Nephron (organoid): ENCODE measurements at regions not wholly inside any gene's neighbourhood (a gene's known extent, or its start where the extent isn't known, plus 50 kb on each side); places are given as distances from the start of the nearest gene placed in this dataset.
"Not testable (repeated sequence)": the region's sequence is repeated elsewhere in the genome, so short reads cannot be mapped to it uniquely, and the experiment has no call there.

Source experiments
- H3K27ac Mint-ChIP-seq, 3 experiments: 2 replicates each; pipeline ENCODE4 v1.8.0; 2020; ENCODE audit warnings: mixed read lengths in 3 of 3, mild to moderate bottlenecking in 2 of 3, moderate library complexity in 1 of 3
- H3K27me3 Mint-ChIP-seq: 2 replicates; pipeline ENCODE4 v1.8.0; 2021; ENCODE audit warnings: low read depth, mild to moderate bottlenecking, moderate library complexity, mixed read lengths
- H3K36me3 Mint-ChIP-seq: 2 replicates; pipeline ENCODE4 v1.8.0; 2020; ENCODE audit warnings: low read depth, mixed read lengths
- H3K4me1 Mint-ChIP-seq: 2 replicates; pipeline ENCODE4 v1.8.0; 2020; ENCODE audit warnings: mixed read lengths
- H3K4me3 Mint-ChIP-seq, 3 experiments: 2 replicates each; pipeline ENCODE4 v1.8.0; 2020; ENCODE audit warnings: mild to moderate bottlenecking in 3 of 3, mixed read lengths in 3 of 3, moderate library complexity in 2 of 3
- H3K9me3 Mint-ChIP-seq: 2 replicates; pipeline ENCODE4 v1.8.0; 2020; ENCODE audit warnings: mixed read lengths
- TF ChIP-seq, protein P1 (sequence below), 3 experiments: fragments of 200-600 bp; sonication (generic); IDR thresholded peaks; one replicate each; pipeline ENCODE4 v1.5.0; 2021; ENCODE audit warnings: antibody characterized with exemption in 3 of 3; ENCODE audit not compliant: unreplicated experiment in 3 of 3

DNA sequence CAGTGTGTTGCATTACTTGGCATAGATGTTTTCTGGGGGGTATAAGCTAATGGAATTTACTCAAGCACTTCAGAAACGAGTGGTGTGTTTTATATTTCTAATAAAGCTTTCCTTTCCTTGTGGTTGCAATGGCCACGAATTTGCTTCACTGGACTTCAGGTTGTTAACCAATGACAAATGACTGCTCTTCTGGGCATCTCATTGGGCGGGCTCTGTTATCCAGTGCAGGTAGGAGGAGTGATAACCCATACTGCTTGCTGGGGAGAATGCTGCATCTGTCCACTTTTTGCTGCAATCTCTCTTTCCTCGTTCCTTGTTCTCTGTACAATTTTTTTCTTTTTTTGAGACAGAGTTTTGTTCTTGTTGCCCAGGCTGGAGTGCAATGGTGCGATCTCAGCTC, 80.0 kb upstream of the RPH3A start:
- no peaks in the 10 kb centered on the region for H3K9me3 Mint-ChIP-seq
- TF ChIP-seq, protein P1, sequence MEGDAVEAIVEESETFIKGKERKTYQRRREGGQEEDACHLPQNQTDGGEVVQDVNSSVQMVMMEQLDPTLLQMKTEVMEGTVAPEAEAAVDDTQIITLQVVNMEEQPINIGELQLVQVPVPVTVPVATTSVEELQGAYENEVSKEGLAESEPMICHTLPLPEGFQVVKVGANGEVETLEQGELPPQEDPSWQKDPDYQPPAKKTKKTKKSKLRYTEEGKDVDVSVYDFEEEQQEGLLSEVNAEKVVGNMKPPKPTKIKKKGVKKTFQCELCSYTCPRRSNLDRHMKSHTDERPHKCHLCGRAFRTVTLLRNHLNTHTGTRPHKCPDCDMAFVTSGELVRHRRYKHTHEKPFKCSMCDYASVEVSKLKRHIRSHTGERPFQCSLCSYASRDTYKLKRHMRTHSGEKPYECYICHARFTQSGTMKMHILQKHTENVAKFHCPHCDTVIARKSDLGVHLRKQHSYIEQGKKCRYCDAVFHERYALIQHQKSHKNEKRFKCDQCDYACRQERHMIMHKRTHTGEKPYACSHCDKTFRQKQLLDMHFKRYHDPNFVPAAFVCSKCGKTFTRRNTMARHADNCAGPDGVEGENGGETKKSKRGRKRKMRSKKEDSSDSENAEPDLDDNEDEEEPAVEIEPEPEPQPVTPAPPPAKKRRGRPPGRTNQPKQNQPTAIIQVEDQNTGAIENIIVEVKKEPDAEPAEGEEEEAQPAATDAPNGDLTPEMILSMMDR (IDR thresholded peaks at IDR 0.05; ENCODE audit: unreplicated experiment in 3 of 3) = no peak

GRCh38 chr12:112712751-112713150, 78.8 kb upstream of the RPH3A start:
- not testable (repeated sequence) for H3K36me3 Mint-ChIP-seq, H3K27ac Mint-ChIP-seq, H3K4me3 Mint-ChIP-seq, H3K27me3 Mint-ChIP-seq, H3K9me3 Mint-ChIP-seq, H3K4me1 Mint-ChIP-seq

More for the DNA sequence above, 80.0 kb upstream of the RPH3A start:
- Mint-ChIP-seq H3K27ac (no peak overlapping the region), H3K27me3 (peaks cover 7% of the 10 kb centered on the region), H3K4me3 (no peak overlapping the region), H3K36me3 (no peaks in the 10 kb centered on the region), H3K4me1 (no peaks in the 10 kb centered on the region)

GRCh38 chr12:112713471-112713870, 78.1 kb upstream of the RPH3A start:
- H3K4me3 Mint-ChIP-seq = no peak overlapping the region
- TF ChIP-seq, protein P1 (IDR thresholded peaks at IDR 0.05; ENCODE audit: unreplicated experiment in 3 of 3) = no peak
- H3K27me3 Mint-ChIP-seq = peaks cover 2% of the 10 kb centered on the region
- H3K4me1 Mint-ChIP-seq = no peaks in the 10 kb centered on the region
- no peaks in the 10 kb centered on the region for H3K36me3 Mint-ChIP-seq
- no peak overlapping the region for H3K27ac Mint-ChIP-seq
- H3K9me3 Mint-ChIP-seq = no peaks in the 10 kb centered on the region

- Mint-ChIP-seq H3K4me1 (no peaks in the 10 kb centered on the region), H3K4me3 (no peak overlapping the region), H3K9me3 (no peaks in the 10 kb centered on the region), H3K27me3 (no peaks in the 10 kb centered on the region), H3K27ac (no peak overlapping the region), H3K36me3 (no peaks in the 10 kb centered on the region)
- TF ChIP-seq, protein P1 (IDR thresholded peaks at IDR 0.05; ENCODE audit: unreplicated experiment in 3 of 3) = no peak
Measured at GRCh38 chr12:112714166-112714710, 77.3 kb upstream of the RPH3A start.

- Mint-ChIP-seq H3K4me3 (no peak overlapping the region), H3K36me3 (no peaks in the 10 kb centered on the region), H3K4me1 (no peaks in the 10 kb centered on the region), H3K27me3 (no peaks in the 10 kb centered on the region), H3K9me3 (no peaks in the 10 kb centered on the region), H3K27ac (no peak overlapping the region)
- TF ChIP-seq, protein P1 (IDR thresholded peaks at IDR 0.05; ENCODE audit: unreplicated experiment in 3 of 3) = no peak
Measured at GRCh38 chr12:112716099-112717093, 75.2 kb upstream of the RPH3A start.

DNA sequence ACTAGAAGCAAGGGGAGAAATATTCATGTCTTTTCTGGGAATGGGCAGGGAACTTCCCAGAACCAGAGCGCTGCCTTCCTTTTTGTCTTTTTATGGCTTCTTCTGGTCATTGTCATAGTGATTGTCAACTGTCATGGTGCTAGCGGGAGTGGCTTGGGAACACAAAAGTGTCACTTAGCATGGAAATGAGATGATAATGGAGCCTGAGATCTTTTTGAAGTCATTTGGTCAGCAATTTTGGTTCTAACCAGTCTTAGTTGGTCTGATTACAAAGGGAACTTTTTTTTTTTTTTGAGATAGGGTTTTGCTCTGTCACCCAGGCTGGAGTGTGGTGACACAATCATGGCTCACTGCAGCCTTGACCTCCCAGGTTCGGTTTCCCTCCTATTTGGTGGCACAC, 62.7 kb upstream of the RPH3A start:
- H3K36me3 Mint-ChIP-seq = no peaks in the 10 kb centered on the region
- H3K4me1 Mint-ChIP-seq = no peaks in the 10 kb centered on the region
- no peak overlapping the region for H3K27ac Mint-ChIP-seq
- TF ChIP-seq, protein P1 (IDR thresholded peaks at IDR 0.05; ENCODE audit: unreplicated experiment in 3 of 3) = no peak
- no peaks in the 10 kb centered on the region for H3K9me3 Mint-ChIP-seq
- H3K27me3 Mint-ChIP-seq = peaks cover 24% of the 10 kb centered on the region
- no peak overlapping the region for H3K4me3 Mint-ChIP-seq
